NCI-H524 (cell line): ENCODE measurements at regions not wholly inside any gene's neighbourhood (a gene's known extent, or its start where the extent isn't known, plus 50 kb on each side); places are given as distances from the start of the nearest gene placed in this dataset.
"Not testable (repeated sequence)": the region's sequence is repeated elsewhere in the genome, so short reads cannot be mapped to it uniquely, and the experiment has no call there.

ENCODE experiments used
- DNase-seq, 2 experiments: peaks; one replicate each; lab custom pipeline; 2025; lab: John Stamatoyannopoulos, UW

- not testable (repeated sequence) for DNase-seq
Observed at GRCh38 chr11:3444420-3444744, 65.4 kb upstream of the ZNF195 start.

GRCh38 chr11:3443700-3444419, 64.9 kb upstream of the ZNF195 start:
- DNase-seq = peak in 1 of 2 experiments; percentile 63

GRCh38 chr11:3437441-3437840, 58.5 kb upstream of the ZNF195 start:
- not testable (repeated sequence) for DNase-seq

GRCh38 chr11:3434976-3435375, 56.0 kb upstream of the ZNF195 start:
- no peak for DNase-seq

GRCh38 chr11:3429191-3429590, 50.2 kb upstream of the ZNF195 start:
- not testable (repeated sequence) for DNase-seq
